OCI-LY7 (cell line): ENCODE measurements at regions not wholly inside any gene's neighbourhood (a gene's known extent, or its start where the extent isn't known, plus 50 kb on each side); places are given as distances from the start of the nearest gene placed in this dataset.

ENCODE experiments used
- CTCF ChIP-seq: fragments of 200-600 bp; sonication (generic); conservative IDR thresholded peaks from 2 replicates; pipeline ENCODE4 v1.5.1; 2014; ENCODE audit warnings: mild to moderate bottlenecking, antibody characterized with exemption, low read length, moderate library complexity, mixed read lengths
- EZH2phosphoT487 ChIP-seq: fragments of 200-600 bp; sonication (generic); IDR thresholded peaks from 2 replicates; pipeline ENCODE4 v1.6.1; 2018; ENCODE audit warnings: low read depth, borderline replicate concordance, mild to moderate bottlenecking, mixed run types, antibody characterized with exemption, low read length, moderate library complexity, mixed read lengths

DNA sequence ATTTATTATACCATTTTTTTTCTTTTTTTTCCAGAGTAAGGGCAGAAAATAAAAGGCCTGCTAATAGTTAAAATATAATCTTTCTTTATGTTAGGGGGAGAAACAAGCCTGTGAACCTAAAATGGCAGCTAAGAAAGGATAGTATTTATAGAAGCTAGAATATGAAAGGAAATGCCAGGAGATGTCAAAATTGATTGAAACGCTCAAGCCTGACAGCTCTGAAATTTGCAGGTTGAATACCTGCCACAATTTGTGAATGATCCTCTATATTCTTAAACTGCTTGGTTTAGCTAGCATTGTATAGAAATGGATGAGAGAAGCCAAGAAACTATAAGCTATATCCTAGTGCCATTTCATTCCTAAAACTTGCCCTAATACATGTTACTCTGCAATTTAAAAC, 757.3 kb upstream of the PABPC4L start:
- TF ChIP-seq CTCF (no peak), EZH2phosphoT487 (no peak)
